Activated T-cell treated with anti-CD3 and anti-CD28 coated beads, Interleukin-2, amount 50 U/mL, for 72 hours (primary cell): ENCODE measurements at regions not wholly inside any gene's neighbourhood (a gene's known extent, or its start where the extent isn't known, plus 50 kb on each side); places are given as distances from the start of the nearest gene placed in this dataset.

Source experiments
- ATAC-seq, 2 donors: fragments of 150-1000 bp; cut with Tn5 transposase; replicated peaks in 1 of 2; 2 replicates each; pipeline ENCODE4 v1.10.0; 2021; ENCODE audit warnings: moderate library complexity in 2 of 2, mild to moderate bottlenecking in 1 of 2
- DNase-seq, 2 donors: peaks; one replicate each; pipeline ENCODE4 v3.0.0; 2021 to 2022; ENCODE audit warnings: mixed read lengths in 1 of 2
- H3K27ac Mint-ChIP-seq: one replicate; pipeline ENCODE4 v1.8.0; 2022; ENCODE audit warnings: mild to moderate bottlenecking, moderate library complexity, mixed read lengths
- H3K27me3 Mint-ChIP-seq: one replicate; pipeline ENCODE4 v1.8.0; 2022; ENCODE audit warnings: low read depth, mixed read lengths
- H3K36me3 Mint-ChIP-seq, 2 donors: one replicate each; pipeline ENCODE4 v1.8.0; 2022; ENCODE audit warnings: mixed read lengths in 2 of 2, mild to moderate bottlenecking in 1 of 2; ENCODE audit not compliant: insufficient read depth in 2 of 2
- H3K4me1 Mint-ChIP-seq: one replicate; pipeline ENCODE4 v1.8.0; 2022; ENCODE audit warnings: low read depth, mixed read lengths
- H3K4me3 Mint-ChIP-seq, 2 donors: one replicate each; pipeline ENCODE4 v1.8.0; 2022; ENCODE audit warnings: mild to moderate bottlenecking in 2 of 2, mixed read lengths in 2 of 2, moderate library complexity in 2 of 2
- H3K9me3 Mint-ChIP-seq, 2 donors: one replicate each; pipeline ENCODE4 v1.8.0; 2022; ENCODE audit warnings: mixed read lengths in 2 of 2

DNA sequence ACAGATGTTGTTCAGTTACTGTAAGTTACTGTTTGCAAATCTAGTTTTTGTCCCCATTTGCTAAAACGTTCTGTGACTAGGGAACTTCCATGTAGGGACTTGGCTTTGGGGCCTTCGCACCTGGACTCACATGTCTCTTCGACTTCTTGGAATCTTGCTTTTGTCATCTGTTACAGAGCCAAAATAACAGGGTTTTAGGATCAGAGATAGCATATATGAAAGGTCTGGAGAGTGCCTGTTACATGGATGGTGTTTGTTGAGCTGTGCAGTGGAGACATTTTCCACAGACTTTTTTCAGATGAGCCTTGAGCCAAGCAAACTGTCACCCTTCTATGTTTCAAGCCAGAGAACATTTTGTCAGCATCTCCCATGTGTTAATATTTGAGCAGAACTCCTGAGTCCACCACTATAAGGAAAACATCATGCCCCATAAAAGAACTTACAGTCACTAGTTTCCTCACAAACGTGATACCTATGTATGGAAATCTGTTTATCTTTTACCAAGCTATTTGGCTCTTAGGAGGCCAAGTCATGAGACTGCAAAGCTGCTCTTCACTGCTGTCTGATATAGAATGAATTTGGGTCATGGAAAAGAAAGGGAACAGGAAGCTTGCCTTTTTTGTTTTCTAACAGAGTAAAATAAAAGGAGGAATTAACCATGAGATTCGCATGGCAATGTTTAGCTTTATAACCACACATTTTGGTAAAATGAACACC lies 818.6 kb upstream of the IGFBP3 start:
- Mint-ChIP-seq H3K27me3 (no peaks in the 10 kb centered on the region), H3K4me1 (no peaks in the 10 kb centered on the region)

GRCh38 chr7:46738796-46739195 lies 817.7 kb upstream of the IGFBP3 start:
- H3K4me1 Mint-ChIP-seq: no peaks in the 10 kb centered on the region
- no peak overlapping the region for H3K27ac Mint-ChIP-seq
- H3K9me3 Mint-ChIP-seq: peaks cover 0 to 9% of the 10 kb centered on the region in 2 donors
- DNase-seq: no peak
- H3K36me3 Mint-ChIP-seq: no peaks in the 10 kb centered on the region
- H3K4me3 Mint-ChIP-seq: no peak overlapping the region
- H3K27me3 Mint-ChIP-seq: no peaks in the 10 kb centered on the region
- ATAC-seq: no peak

More for the DNA sequence above, 818.6 kb upstream of the IGFBP3 start:
- Mint-ChIP-seq H3K4me3 (no peak overlapping the region), H3K36me3 (no peaks in the 10 kb centered on the region), H3K9me3 (peaks cover 0 to 9% of the 10 kb centered on the region in 2 donors), H3K27ac (no peak overlapping the region)
- no peak for DNase-seq
- no peak for ATAC-seq

- Mint-ChIP-seq H3K4me3 (no peak overlapping the region), H3K36me3 (no peaks in the 10 kb centered on the region), H3K27ac (no peak overlapping the region), H3K4me1 (no peaks in the 10 kb centered on the region), H3K27me3 (no peaks in the 10 kb centered on the region), H3K9me3 (peaks cover 0 to 9% of the 10 kb centered on the region in 2 donors)
- no peak for ATAC-seq
- no peak for DNase-seq
These were observed 817.1 kb upstream of the IGFBP3 start for GRCh38 chr7:46738165-46738564.

DNA sequence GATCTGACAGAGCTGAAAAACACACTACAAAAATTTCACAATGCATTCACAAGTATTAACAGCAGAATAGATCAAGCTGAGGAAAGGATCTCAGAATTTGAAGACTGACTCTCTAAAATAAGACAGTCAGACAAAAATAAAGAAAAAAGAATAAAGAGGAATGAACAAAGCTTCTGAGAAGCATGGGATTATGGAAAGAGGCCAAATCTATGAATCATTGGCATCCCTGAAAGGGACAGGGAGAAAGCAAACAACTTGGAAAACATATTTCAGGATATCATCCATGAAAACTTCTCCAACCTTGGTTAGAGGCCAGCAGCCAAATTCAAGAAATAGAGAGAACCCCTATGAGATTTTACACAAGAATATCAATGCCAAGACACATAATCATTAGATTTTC lies 804.8 kb upstream of the IGFBP3 start:
- H3K36me3 Mint-ChIP-seq: peaks cover 0 to 2% of the 10 kb centered on the region in 2 donors
- ATAC-seq (no peak), DNase-seq (no peak)
- H3K27me3 Mint-ChIP-seq: no peaks in the 10 kb centered on the region
- H3K9me3 Mint-ChIP-seq: peaks cover 10 to 15% of the 10 kb centered on the region in 2 donors
- H3K27ac Mint-ChIP-seq: no peak overlapping the region
- no peaks in the 10 kb centered on the region for H3K4me1 Mint-ChIP-seq
- no peak overlapping the region for H3K4me3 Mint-ChIP-seq

- no peak overlapping the region for H3K4me3 Mint-ChIP-seq
- no peak for ATAC-seq
- H3K27ac Mint-ChIP-seq: no peak overlapping the region
- no peaks in the 10 kb centered on the region for H3K27me3 Mint-ChIP-seq
- DNase-seq: no peak
- peaks cover 13% of the 10 kb centered on the region in 2 donors for H3K9me3 Mint-ChIP-seq
- H3K36me3 Mint-ChIP-seq: peaks cover 0 to 2% of the 10 kb centered on the region in 2 donors
- H3K4me1 Mint-ChIP-seq: no peaks in the 10 kb centered on the region
These were observed 804.1 kb upstream of the IGFBP3 start for GRCh38 chr7:46725136-46725535.

GRCh38 chr7:46723742-46724141 lies 802.7 kb upstream of the IGFBP3 start:
- ATAC-seq: no peak
- H3K4me3 Mint-ChIP-seq: no peak overlapping the region
- H3K9me3 Mint-ChIP-seq: peaks cover 11 to 13% of the 10 kb centered on the region in 2 donors
- no peak for DNase-seq
- no peaks in the 10 kb centered on the region for H3K27me3 Mint-ChIP-seq
- no peaks in the 10 kb centered on the region for H3K4me1 Mint-ChIP-seq
- no peak overlapping the region for H3K27ac Mint-ChIP-seq
- peaks cover 0 to 2% of the 10 kb centered on the region in 2 donors for H3K36me3 Mint-ChIP-seq

- Mint-ChIP-seq H3K4me1 (no peaks in the 10 kb centered on the region), H3K9me3 (peaks cover 11 to 13% of the 10 kb centered on the region in 2 donors), H3K27ac (no peak overlapping the region), H3K36me3 (peaks cover 0 to 2% of the 10 kb centered on the region in 2 donors), H3K4me3 (no peak overlapping the region), H3K27me3 (no peaks in the 10 kb centered on the region)
- DNase-seq (no peak), ATAC-seq (no peak)
These were observed 801.9 kb upstream of the IGFBP3 start for GRCh38 chr7:46723003-46723402.

DNA sequence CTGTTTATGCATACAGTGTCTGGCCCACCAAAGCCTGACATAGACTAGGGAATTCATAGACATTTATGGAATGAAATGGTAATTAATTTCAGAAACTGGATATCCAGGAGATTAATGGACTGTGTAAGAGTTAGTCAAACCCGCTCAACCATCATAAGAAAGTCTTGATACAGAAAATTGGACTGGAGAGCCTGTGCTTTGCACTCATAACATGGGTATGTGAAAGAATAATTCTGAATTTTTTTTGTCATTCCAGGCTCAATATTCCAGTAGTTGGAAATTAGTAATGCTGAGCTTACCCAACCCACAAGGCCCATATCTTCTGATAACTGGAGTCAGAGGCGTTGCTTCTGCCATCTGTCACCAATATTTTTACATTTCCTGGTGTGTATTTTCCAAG lies 799.7 kb upstream of the IGFBP3 start:
- H3K36me3 Mint-ChIP-seq: peaks cover 0 to 2% of the 10 kb centered on the region in 2 donors
- DNase-seq: no peak

GRCh38 chr7:46719616-46720015 lies 798.5 kb upstream of the IGFBP3 start:
- Mint-ChIP-seq H3K27me3 (no peaks in the 10 kb centered on the region), H3K4me3 (no peak overlapping the region)

More for the DNA sequence above, 799.7 kb upstream of the IGFBP3 start:
- Mint-ChIP-seq H3K4me1 (no peaks in the 10 kb centered on the region), H3K4me3 (no peak overlapping the region), H3K9me3 (peaks cover 6 to 10% of the 10 kb centered on the region in 2 donors), H3K27me3 (no peaks in the 10 kb centered on the region), H3K27ac (no peak overlapping the region)
- no peak for ATAC-seq

DNA sequence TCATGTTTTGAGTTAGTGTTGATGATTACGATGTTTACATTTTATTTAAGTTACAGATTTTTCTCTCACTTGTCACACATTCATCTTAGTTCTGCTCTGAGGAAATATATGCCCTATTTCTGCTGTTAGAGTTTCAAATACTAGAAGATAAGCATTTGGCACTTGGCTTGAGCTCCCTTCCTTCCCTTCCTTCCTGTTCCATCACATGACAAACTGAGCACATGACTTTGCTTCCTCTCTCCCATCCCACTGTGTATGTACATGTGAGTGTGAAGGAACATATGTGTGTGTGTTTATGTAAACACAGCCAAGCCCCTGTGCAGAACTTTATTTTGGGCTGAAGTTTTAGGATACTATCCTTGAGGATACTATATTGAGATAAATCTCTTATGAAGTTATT lies 795.9 kb upstream of the IGFBP3 start:
- Mint-ChIP-seq H3K4me3 (no peak overlapping the region), H3K27me3 (no peaks in the 10 kb centered on the region), H3K27ac (no peak overlapping the region), H3K36me3 (peaks cover 0 to 2% of the 10 kb centered on the region in 2 donors), H3K4me1 (no peaks in the 10 kb centered on the region), H3K9me3 (peaks cover 3 to 5% of the 10 kb centered on the region in 2 donors)
- ATAC-seq (no peak), DNase-seq (no peak)

More at GRCh38 chr7:46719616-46720015, 798.5 kb upstream of the IGFBP3 start:
- Mint-ChIP-seq H3K9me3 (peaks cover 5 to 6% of the 10 kb centered on the region in 2 donors), H3K36me3 (peaks cover 0 to 2% of the 10 kb centered on the region in 2 donors), H3K27ac (no peak overlapping the region), H3K4me1 (no peaks in the 10 kb centered on the region)
- DNase-seq: no peak
- ATAC-seq: no peak

GRCh38 chr7:46715579-46715978 lies 794.5 kb upstream of the IGFBP3 start:
- Mint-ChIP-seq H3K27me3 (no peaks in the 10 kb centered on the region), H3K27ac (peak overlapping the region; percentile 35), H3K4me3 (no peak overlapping the region), H3K4me1 (no peaks in the 10 kb centered on the region), H3K36me3 (peaks cover 0 to 2% of the 10 kb centered on the region in 2 donors), H3K9me3 (peaks cover 3 to 5% of the 10 kb centered on the region in 2 donors)
- ATAC-seq: no peak
- DNase-seq: no peak

DNA sequence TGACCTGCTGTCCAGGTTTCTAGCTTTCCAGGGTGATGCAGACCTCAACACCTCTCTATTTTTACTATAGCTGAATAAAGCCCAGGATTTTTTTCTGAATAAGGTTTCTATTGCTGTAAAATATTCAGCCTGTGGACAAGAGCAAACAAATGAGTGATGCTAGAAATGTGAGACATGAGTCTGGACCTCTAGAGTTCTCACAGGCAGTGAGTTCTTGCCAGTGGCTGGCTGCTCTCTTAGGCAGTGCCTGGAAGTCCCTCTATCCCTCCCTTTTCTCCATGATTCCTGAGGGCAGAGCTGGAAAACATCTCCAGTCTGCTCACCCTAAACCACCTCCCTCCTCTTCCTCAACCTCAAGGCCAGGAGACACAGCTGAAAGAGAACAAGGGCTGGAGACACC lies 793.8 kb upstream of the IGFBP3 start:
- Mint-ChIP-seq H3K4me1 (no peaks in the 10 kb centered on the region), H3K36me3 (peaks cover 0 to 2% of the 10 kb centered on the region in 2 donors), H3K9me3 (peaks cover 2 to 3% of the 10 kb centered on the region in 2 donors), H3K27me3 (no peaks in the 10 kb centered on the region), H3K27ac (no peak overlapping the region), H3K4me3 (no peak overlapping the region)
- no peak for ATAC-seq
- no peak for DNase-seq

DNA sequence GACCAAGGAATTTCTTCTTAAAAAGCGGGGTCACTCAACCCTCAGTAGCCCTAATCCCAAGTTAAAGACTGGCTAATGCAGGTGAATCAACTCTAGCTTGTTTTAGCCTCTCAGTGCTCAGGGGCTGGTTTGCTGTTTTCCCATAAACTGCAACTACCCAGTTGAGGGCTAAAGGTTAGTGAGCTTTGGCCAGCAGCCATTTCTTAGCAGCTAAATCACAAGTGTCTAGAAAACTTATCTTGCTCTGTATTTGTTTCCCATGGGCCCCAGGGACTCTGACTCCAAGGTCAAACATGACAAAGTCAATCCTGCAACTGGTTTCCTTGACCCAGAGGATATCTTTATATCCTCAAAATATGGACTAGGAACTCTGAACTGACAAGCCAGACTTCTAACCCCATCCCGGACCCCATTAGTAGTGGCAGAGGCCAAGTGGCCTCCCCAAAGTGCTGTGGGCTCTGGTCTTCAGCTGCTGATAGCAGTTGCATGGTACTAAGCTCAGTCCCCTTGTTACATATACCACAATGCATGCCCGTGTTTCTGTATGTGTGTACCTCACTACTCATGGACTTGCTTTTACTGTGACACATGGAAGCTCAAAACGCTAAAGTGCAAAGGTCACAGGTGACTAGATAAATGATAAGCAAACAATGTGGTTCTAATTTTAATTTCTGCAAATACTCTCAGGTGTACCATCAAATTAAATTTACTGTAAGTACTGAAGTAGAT lies 793.0 kb upstream of the IGFBP3 start:
- ATAC-seq: no peak
- H3K9me3 Mint-ChIP-seq: peaks cover 2 to 3% of the 10 kb centered on the region in 2 donors
- H3K4me3 Mint-ChIP-seq: no peak overlapping the region
- no peak overlapping the region for H3K27ac Mint-ChIP-seq
- DNase-seq: no peak
- no peaks in the 10 kb centered on the region for H3K27me3 Mint-ChIP-seq
- no peaks in the 10 kb centered on the region for H3K4me1 Mint-ChIP-seq
- peaks cover 0 to 2% of the 10 kb centered on the region in 2 donors for H3K36me3 Mint-ChIP-seq
